LNCAP (cell line): ENCODE measurements at regions not wholly inside any gene's neighbourhood (a gene's known extent, or its start where the extent isn't known, plus 50 kb on each side); places are given as distances from the start of the nearest gene placed in this dataset.

ENCODE experiments used
- TF ChIP-seq, protein P1 (sequence below): fragments of 450-650 bp; IDR thresholded peaks from 2 replicates; pipeline ENCODE4 v1.5.1; 2017; ENCODE audit warnings: mild to moderate bottlenecking

GRCh38 chr4:129453524-129454200, 357.7 kb downstream of the C4orf33 start:
- TF ChIP-seq, protein P1, sequence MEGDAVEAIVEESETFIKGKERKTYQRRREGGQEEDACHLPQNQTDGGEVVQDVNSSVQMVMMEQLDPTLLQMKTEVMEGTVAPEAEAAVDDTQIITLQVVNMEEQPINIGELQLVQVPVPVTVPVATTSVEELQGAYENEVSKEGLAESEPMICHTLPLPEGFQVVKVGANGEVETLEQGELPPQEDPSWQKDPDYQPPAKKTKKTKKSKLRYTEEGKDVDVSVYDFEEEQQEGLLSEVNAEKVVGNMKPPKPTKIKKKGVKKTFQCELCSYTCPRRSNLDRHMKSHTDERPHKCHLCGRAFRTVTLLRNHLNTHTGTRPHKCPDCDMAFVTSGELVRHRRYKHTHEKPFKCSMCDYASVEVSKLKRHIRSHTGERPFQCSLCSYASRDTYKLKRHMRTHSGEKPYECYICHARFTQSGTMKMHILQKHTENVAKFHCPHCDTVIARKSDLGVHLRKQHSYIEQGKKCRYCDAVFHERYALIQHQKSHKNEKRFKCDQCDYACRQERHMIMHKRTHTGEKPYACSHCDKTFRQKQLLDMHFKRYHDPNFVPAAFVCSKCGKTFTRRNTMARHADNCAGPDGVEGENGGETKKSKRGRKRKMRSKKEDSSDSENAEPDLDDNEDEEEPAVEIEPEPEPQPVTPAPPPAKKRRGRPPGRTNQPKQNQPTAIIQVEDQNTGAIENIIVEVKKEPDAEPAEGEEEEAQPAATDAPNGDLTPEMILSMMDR = no peak

GRCh38 chr4:129455482-129455881, 359.5 kb downstream of the C4orf33 start:
- TF ChIP-seq, protein P1 = no peak

GRCh38 chr4:129468624-129469023, 372.7 kb downstream of the C4orf33 start:
- TF ChIP-seq, protein P1 = no peak

- TF ChIP-seq, protein P1 = no peak
Observed at GRCh38 chr4:129474698-129475097, 378.7 kb downstream of the C4orf33 start.

DNA sequence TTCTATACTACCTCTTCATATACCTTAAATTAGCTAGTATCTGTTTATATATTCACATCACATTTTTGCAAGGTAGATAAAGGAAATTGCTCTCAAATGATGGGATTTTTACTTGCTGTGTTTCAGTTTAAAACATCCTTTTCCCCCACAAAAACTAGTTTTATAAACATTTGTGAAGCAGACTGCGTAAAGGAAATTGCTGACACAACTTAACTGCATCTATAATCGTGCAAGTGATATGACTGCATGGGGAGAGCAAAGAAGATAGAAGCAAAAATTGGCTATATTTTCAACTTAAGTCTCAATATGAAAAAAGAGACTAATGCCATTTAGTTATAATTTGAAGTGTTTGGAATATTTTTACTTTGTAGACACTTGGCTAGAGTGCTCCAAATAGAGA, 385.2 kb downstream of the C4orf33 start:
- TF ChIP-seq, protein P1 = no peak

- TF ChIP-seq, protein P1 = no peak
Observed at GRCh38 chr4:129488427-129488826, 392.5 kb downstream of the C4orf33 start.

DNA sequence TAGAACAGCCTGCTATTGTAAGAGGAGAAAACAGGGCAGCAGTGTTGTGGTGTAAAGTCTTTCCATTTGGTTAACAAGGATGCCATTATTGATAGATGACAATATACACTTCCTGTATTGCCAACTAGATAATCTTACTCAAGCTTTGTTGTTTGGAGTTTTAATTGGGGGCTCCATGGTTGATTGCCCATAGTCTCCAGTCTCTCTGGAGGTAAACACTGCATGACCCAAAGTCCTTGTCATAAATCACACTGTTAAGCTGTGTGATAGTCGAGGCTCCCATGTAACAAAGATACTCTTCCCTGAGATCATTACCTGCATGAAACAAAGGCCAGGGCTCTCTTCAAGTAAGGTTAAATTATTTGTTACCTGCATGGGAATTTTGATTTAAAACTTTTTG, 394.6 kb downstream of the C4orf33 start:
- TF ChIP-seq, protein P1 = no peak

GRCh38 chr4:129498626-129499025, 402.7 kb downstream of the C4orf33 start:
- TF ChIP-seq, protein P1 = no peak
